Muscle of leg (tissue), 3 donors: ENCODE measurements at regions not wholly inside any gene's neighbourhood (a gene's known extent, or its start where the extent isn't known, plus 50 kb on each side); places are given as distances from the start of the nearest gene placed in this dataset.

Experiments
- DNase-seq: peaks from one replicate; pipeline ENCODE4 v3.0.0; 2013
- H3K27ac ChIP-seq: one replicate; pipeline ENCODE4 v1.5.1; 2013; ENCODE audit warnings: mild to moderate bottlenecking, low read length, control low read depth
- H3K27me3 ChIP-seq: one replicate; pipeline ENCODE4 v1.6.1; 2013; ENCODE audit warnings: low read length; ENCODE audit not compliant: control insufficient read depth, insufficient read depth
- H3K36me3 ChIP-seq: one replicate; pipeline ENCODE4 v1.6.1; 2013; ENCODE audit warnings: low read length; ENCODE audit not compliant: control insufficient read depth, insufficient read depth
- H3K4me1 ChIP-seq: one replicate; pipeline ENCODE4 v1.6.1; 2013; ENCODE audit warnings: low read length; ENCODE audit not compliant: control insufficient read depth, insufficient read depth
- H3K4me3 ChIP-seq: one replicate; pipeline ENCODE4 v1.5.1; 2013; ENCODE audit warnings: low read length, control low read depth
- H3K9me3 ChIP-seq: replicated peaks from 2 replicates; pipeline ENCODE4 v1.6.1; 2013; ENCODE audit warnings: low read depth, low read length; ENCODE audit not compliant: control insufficient read depth
- WGBS: methylation state at CpG from one replicate; pipeline ENCODE4 v1.1.5; 2013; ENCODE audit warnings: missing lambda C conversion rate; ENCODE audit not compliant: insufficient coverage; 5-methylcytosine and 5-hydroxymethylcytosine counted together

GRCh38 chr9:19732441-19732951, 56.3 kb downstream of the SLC24A2 start:
- Histone ChIP-seq H3K36me3 (no peaks in the 10 kb centered on the region), H3K27me3 (no peaks in the 10 kb centered on the region), H3K4me1 (no peaks in the 10 kb centered on the region), H3K4me3 (no peak overlapping the region), H3K27ac (no peak overlapping the region), H3K9me3 (no peaks in the 10 kb centered on the region)
- no peak for DNase-seq
- WGBS = no CpG with 5 or more reads among the region's 5 CpGs

- H3K4me1 ChIP-seq = no peaks in the 10 kb centered on the region
- no peaks in the 10 kb centered on the region for H3K27me3 ChIP-seq
- H3K9me3 ChIP-seq = no peaks in the 10 kb centered on the region
- no peak for DNase-seq
- no peak overlapping the region for H3K27ac ChIP-seq
- H3K36me3 ChIP-seq = no peaks in the 10 kb centered on the region
- whole genome bisulfite sequencing = 20% methylated on average over 1 of the region's 5 CpGs
- H3K4me3 ChIP-seq = no peak overlapping the region
These were observed 60.7 kb downstream of the SLC24A2 start for GRCh38 chr9:19728101-19728500.

GRCh38 chr9:19725970-19726369, 62.9 kb downstream of the SLC24A2 start:
- Histone ChIP-seq H3K27ac (no peak overlapping the region), H3K36me3 (no peaks in the 10 kb centered on the region), H3K4me1 (no peaks in the 10 kb centered on the region), H3K9me3 (no peaks in the 10 kb centered on the region), H3K27me3 (no peaks in the 10 kb centered on the region), H3K4me3 (no peak overlapping the region)
- DNase-seq = no peak
- 76% methylated on average over 2 of the region's 5 CpGs for WGBS

DNA sequence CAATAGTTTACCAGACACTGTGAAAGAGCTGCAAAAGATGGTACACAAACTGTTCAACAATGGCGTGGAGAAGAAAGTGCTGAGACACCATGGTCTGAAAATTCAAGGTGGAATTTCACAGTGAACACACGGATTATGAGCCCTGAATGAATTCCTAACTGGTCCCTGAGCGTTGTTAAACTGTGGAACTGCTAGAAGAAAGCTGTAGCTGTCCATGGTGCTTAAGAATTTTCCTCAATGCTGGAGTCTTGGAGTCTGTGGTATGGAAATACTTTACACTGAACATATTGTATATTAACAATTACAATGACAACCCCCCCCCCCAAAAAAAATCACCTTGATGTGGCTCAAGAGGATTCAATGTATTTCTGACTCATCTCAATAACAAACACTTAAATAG, 68.5 kb downstream of the SLC24A2 start:
- 12% methylated on average over 3 of the region's 3 CpGs for WGBS
- no peaks in the 10 kb centered on the region for H3K36me3 ChIP-seq
- no peaks in the 10 kb centered on the region for H3K27me3 ChIP-seq
- H3K4me1 ChIP-seq = no peaks in the 10 kb centered on the region
- peak; percentile 62 for DNase-seq
- no peaks in the 10 kb centered on the region for H3K9me3 ChIP-seq
- no peak overlapping the region for H3K4me3 ChIP-seq
- H3K27ac ChIP-seq = no peak overlapping the region

DNA sequence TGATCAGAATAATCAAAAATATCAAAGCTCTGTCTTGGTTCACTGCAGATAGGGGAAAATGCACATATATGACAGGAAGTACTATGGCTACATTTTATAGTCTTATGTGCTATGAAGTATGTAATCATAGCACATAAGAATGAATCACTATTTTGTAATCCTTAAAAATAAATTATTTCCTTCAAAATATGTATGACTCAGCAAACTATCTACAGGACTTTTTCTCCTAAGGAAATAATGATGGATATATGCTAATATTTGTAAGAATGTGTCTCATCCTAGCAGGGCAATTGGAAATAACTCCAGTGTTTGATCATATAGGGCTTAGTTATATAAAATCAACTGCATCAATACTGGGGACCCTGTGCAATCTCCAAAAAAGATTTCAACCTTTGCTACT, 85.1 kb downstream of the SLC24A2 start:
- Histone ChIP-seq H3K4me1 (no peaks in the 10 kb centered on the region), H3K27ac (no peak overlapping the region), H3K36me3 (no peaks in the 10 kb centered on the region), H3K9me3 (no peaks in the 10 kb centered on the region), H3K27me3 (no peaks in the 10 kb centered on the region), H3K4me3 (no peak overlapping the region)
- DNase-seq = no peak

GRCh38 chr9:19701991-19702390, 86.8 kb downstream of the SLC24A2 start:
- H3K4me3 ChIP-seq = no peak overlapping the region
- H3K36me3 ChIP-seq = no peaks in the 10 kb centered on the region
- H3K27me3 ChIP-seq = no peaks in the 10 kb centered on the region
- no peak for DNase-seq
- H3K27ac ChIP-seq = no peak overlapping the region
- H3K4me1 ChIP-seq = no peaks in the 10 kb centered on the region
- no peaks in the 10 kb centered on the region for H3K9me3 ChIP-seq
- WGBS = no CpG with 5 or more reads among the region's 2 CpGs

DNA sequence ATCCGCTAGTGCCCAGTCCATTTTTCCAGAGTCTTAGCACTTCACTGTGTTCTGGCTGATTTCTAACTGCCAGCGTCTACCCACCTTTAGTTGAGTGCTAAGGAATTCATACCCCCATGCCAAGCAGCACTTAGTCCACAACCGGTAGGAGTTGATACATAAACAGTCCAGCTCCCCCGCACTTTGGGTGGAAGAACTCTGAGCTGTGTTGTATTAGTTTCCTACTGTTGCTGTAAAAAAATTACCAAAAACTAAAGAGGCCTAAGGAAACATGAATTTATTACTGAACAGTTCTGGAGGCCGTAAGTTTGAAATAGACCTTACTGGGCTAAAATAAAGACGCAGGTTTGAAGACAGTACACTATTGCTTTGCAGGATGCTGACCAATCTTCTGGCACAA, 87.6 kb downstream of the SLC24A2 start:
- no peak for DNase-seq
- Histone ChIP-seq H3K4me3 (no peak overlapping the region), H3K4me1 (no peaks in the 10 kb centered on the region), H3K36me3 (no peaks in the 10 kb centered on the region), H3K9me3 (no peaks in the 10 kb centered on the region), H3K27ac (no peak overlapping the region), H3K27me3 (no peaks in the 10 kb centered on the region)
- no CpG with 5 or more reads among the region's 6 CpGs for WGBS

GRCh38 chr9:19700699-19701098, 88.1 kb downstream of the SLC24A2 start:
- no peaks in the 10 kb centered on the region for H3K27me3 ChIP-seq
- 60% methylated on average over 1 of the region's 3 CpGs for WGBS
- no peaks in the 10 kb centered on the region for H3K36me3 ChIP-seq
- no peak overlapping the region for H3K27ac ChIP-seq
- H3K9me3 ChIP-seq = no peaks in the 10 kb centered on the region
- no peak for DNase-seq
- no peaks in the 10 kb centered on the region for H3K4me1 ChIP-seq
- H3K4me3 ChIP-seq = no peak overlapping the region

GRCh38 chr9:19699756-19700155, 89.1 kb downstream of the SLC24A2 start:
- Histone ChIP-seq H3K9me3 (no peaks in the 10 kb centered on the region), H3K36me3 (no peaks in the 10 kb centered on the region), H3K4me1 (no peaks in the 10 kb centered on the region), H3K4me3 (no peak overlapping the region), H3K27me3 (no peaks in the 10 kb centered on the region), H3K27ac (no peak overlapping the region)
- WGBS = 14% methylated on average over 1 of the region's 3 CpGs
- DNase-seq = no peak

DNA sequence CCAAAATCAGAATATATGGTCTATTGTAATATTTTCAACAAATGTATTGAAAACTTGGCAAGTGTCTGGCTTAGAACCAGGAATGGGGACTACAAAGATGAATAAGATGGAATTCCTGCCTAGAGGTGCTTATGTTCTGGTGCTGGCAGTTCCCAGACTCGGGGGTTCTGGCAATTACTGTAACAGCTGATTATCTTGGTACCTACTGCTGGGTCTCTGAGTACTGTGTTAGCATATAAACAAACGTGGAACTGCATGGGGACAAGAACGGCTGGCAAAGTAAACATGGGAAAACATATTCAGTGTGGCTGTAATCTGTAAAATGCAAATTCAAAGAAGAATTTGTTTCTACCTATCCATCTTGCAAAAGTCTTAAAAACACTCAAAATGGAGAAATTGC, 89.9 kb downstream of the SLC24A2 start:
- Histone ChIP-seq H3K27ac (no peak overlapping the region), H3K4me3 (no peak overlapping the region), H3K36me3 (no peaks in the 10 kb centered on the region), H3K4me1 (no peaks in the 10 kb centered on the region), H3K9me3 (no peaks in the 10 kb centered on the region), H3K27me3 (no peaks in the 10 kb centered on the region)
- 17% methylated on average over 1 of the region's 3 CpGs for WGBS
- DNase-seq = no peak

GRCh38 chr9:19694601-19695000, 94.2 kb downstream of the SLC24A2 start:
- Histone ChIP-seq H3K9me3 (no peaks in the 10 kb centered on the region), H3K4me3 (no peak overlapping the region), H3K36me3 (no peaks in the 10 kb centered on the region), H3K27ac (no peak overlapping the region), H3K4me1 (no peaks in the 10 kb centered on the region), H3K27me3 (no peaks in the 10 kb centered on the region)
- no peak for DNase-seq
- WGBS = no CpG with 5 or more reads among the region's 3 CpGs
